Right renal pelvis (tissue), 4 donors: ENCODE measurements at regions not wholly inside any gene's neighbourhood (a gene's known extent, or its start where the extent isn't known, plus 50 kb on each side); places are given as distances from the start of the nearest gene placed in this dataset.

ENCODE experiments used
- DNase-seq, 4 donors: peaks; one replicate each; pipeline ENCODE4 v3.0.0-alpha.2; 2013; ENCODE audit warnings: low read depth in 4 of 4, low spot score in 3 of 4, missing footprints in 1 of 4

DNA sequence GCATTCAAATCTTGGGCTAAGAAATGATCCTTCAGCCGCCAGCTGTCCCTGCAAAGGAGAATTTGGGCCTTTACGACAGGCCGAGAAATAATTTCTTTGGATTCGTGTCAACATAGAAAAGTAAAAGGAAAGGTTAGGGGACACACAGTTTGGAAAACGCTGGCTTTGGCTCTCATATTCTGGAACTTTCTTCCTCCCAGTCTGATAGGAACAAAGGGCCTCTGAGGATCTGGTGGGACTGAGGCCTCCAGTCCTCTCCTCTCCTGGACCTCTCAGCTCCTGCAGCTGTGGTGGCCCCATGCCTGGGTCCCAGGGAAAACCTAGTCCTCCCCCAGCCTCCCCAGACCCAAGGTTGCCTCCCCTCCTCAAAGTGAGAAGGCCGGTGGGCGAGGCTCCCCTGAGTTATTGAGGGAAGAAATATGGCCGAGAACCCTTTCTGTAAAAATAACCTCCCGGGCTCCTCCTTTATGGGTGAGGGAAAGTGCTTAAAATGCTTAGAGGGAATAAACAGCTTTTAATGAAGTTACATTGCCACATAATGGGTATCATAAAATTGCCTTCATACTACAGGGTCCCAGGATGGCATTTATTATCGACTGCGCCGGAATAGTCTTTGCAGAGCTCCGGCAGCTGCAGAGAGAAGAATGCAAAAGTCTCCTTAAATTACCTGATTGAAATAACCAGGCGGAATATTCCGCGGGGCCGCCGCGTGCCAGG is 188.3 kb downstream of the PHETA1 start:
- no peak for DNase-seq

DNA sequence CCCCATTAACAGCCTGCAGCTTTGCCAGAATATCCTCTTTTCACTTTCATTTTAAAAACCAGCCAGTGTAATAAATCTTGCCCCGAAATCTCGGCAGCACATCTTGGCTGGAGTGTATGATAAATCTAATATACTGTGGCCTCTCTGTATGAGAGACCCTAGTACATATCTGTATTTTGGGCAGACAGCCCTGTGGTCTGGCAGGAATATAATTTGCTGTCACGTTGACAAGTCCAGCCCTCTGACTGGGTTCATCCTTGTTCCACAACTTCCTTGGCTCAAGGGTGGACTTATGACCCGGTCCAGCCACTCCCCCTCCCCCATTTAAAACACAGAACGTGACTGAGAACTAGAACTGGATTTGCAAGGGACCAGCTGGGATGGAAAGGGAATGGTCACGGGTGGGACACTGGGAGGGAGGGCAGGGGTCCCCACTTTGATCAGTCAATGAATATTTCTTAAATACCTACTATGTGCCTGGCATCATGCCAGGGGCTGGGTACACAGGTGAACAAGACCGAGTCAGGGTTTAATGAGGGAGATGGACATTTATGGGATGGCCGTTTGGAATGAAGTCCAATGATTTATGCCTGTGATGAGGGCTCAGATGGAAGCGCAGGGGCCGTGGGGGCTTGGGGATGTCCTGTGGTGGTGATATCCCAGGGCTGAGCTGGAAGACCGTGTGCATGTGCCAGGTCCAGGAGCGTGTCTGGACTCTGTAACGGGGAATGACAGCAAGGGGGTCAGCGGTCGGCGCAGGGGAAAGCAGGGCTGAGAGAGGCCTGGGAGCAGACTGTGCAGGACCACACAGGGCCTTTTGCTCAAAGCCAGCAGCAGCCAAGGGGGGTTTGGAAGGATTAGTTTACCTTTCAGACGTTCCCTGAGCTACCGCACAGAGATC is 190.5 kb downstream of the PHETA1 start:
- peak in 3 of 4 donors; percentile 45 to 66 (median 61) for DNase-seq

DNA sequence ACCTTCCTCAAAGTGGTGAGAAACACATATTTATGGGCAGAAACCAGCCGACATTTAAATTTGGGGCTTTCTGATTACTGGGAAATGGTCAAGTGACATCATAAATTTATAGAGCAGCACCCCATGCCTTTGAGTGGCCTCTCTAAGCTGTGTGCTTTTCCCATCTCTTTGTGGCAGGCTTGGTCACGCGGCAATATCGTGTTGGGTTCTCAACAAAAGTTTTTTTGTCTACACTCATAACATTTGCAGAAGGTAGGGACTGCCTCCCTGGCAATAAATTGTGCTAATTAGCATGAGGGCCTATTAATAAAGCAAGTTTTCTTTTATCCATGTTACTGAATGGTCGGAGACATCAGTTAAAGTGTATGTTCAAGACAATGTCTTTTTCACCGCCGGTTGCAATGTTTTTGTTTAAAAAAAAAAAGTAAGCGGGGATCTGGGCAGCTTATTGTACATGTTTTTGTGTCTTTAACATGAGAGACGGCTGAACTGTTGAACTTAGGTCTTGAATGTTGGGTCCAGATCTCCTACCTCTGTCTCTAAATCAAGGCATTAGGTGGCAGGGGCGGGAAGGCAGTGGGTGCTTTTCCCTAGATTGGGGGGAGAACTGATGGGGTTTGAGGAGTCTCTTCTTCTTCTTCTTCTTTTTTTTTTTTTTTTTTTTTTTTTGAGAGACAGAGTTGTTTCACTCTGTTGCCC is 193.3 kb downstream of the PHETA1 start:
- DNase-seq, result no peak

DNA sequence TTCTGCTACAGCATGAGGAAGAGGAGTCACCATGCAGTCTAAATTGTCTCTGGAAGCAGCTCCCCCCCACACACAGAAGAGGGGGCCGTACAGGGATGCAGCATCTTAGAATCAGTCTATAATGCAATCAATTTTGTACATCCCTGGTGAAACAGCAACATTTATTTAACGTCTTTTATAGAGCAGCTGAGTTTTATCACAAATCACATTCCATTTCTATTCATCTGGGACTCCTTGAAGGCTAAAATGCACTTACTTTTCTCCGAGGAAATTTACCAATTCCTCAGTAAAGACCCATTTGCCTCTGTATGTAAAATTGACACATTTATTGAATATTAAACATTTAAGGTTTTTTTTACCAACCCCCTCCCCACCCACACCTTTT is 193.9 kb downstream of the PHETA1 start:
- no peak for DNase-seq

DNA sequence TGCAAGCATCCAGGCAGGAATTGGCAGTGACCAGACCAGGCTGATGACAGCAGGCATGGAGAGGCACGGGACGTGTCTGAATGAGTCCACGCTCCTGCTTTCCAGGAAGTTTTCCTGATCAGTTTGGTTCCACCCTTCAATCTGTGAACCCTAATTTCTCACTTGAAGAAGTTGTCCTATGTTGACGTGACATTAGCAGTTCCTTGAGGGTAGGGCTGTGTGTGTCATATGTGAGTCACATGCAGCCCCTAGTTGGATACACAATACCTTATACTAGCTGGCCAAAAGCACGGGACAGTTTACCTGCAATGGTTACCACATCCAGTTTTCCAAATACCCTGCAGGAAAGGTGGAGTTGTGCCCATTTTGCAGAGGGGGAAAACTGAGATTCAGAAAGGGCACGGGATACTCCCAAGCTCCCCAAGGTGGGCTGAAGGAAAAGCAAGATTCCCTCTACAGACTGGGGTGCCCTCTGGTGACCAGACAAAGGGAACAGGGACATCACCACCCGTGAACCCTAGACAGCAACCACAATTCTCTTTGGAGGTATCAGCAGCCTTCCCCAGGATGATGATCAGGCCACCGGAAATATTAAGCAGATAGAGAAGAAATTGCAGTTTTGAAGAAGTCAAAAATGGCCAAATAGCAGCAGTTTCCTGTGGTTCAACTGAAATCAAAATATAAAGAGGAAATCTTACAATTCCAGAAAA is 194.5 kb downstream of the PHETA1 start:
- no peak for DNase-seq

DNA sequence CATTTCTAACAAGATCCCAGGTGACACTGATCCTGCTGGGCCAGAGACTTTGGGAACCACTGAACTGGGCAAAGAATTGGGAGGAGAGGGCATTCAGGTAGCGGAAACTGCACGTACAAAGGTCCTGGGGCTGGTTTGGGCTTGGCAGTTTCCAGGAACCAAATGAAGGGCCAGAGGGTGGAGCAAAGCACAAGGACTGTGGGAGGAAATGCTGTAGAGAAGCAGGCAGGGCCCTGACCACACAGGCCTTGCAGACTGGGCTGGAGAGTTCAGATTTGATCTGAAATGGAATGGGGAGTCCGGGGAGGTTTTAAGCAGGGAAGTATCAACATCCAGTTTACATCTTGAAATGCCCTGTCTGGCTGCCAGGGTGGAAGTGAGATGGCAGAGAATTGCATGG is 195.1 kb downstream of the PHETA1 start:
- no peak for DNase-seq

DNA sequence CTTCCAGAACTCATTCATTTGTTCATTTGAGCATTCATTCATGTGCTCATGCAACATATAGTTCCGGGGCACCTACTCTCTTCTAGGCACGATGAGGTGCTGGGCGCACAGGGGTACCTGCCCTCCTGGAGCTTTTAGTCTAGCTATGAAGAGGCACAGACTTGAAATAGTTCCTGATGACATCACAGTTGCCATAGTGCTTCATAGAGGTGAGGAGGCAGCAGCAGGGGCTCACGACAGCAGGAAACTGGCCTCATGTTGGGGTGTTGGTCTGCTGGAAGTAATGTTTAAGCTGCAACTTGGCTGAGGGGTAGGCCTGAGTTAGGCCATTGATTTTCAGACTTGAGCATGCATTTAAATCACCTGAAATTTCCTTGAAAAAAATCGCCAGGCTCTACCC is 195.5 kb downstream of the PHETA1 start:
- no peak for DNase-seq

DNA sequence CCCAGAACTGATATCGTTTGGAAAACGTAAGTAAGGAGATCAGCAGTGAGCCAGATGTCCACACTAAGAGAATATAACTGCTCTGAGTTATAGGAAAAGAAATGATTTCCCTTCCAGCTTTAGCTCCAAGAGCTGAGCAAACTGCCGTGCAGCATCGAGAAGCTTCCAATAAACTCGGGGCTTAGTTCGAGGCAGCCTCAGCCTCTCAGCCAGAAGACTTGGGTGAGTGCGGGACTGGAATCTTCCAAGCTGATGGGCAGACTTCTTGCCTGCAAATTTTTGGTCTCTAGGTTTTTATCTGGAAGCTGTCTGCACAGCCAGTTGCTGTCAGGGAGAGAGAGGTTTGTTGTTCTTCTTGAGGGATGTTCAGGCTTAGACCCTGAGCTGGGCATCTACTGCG is 196.1 kb downstream of the PHETA1 start:
- no peak for DNase-seq

DNA sequence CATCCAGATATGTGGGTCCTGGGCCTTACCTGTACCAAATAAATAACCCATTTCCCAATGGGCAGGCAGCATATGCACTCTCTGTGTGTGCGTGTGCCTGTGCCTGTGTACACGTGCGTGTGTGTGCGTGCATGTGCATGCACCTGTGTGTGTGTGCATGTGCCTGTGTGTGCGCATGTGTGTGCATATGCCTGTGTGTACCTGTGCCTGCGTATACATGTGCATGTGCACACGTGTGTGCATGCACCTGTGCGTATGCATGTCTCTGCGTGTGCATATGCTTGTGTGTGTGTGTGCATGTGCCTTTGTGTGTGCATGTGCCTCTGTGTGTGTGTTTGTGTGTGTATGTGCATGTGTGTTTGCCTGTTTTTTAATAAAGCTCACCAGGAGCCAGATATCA is 197.1 kb downstream of the PHETA1 start:
- no peak for DNase-seq

DNA sequence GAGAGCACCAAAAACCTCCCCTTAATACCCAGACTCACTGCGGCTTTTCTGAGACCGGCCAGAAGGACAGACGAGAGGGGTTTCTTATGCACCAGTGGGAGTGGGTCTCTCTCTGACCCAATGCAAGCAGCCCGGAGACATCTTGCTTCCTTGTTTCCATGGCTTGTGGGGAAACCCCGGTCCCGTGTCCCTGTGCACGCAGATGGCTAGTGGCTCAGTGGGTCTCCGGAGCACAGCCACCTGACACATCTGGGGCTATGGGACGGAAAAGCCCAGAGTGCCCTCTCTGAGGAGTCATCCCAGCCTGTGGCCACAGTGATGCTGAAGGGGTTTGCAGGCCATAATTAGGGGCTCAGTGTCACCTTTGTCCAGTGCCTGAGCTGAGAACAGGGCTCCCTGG is 197.6 kb downstream of the PHETA1 start:
- DNase-seq, result no peak

DNA sequence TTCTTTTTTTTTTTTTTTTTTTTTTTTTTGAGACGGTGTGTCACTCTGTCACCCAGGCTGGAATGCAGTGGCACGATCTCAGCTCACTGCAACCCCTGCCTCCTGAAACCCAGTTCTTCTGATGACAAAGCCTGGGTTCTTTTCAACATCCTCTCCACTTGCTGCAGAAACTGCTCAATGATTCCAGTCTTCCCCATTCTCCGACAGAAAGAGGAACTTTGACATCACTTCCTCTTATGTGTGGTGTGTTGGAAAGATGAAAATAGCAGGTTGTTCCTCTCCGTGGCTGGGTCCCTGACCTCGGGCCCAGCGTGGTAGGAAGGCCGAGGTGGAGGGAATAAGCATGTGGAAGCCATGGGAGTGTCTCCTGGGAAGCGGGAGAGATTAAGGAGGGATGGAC is 198.4 kb downstream of the PHETA1 start:
- DNase-seq, result no peak

DNA sequence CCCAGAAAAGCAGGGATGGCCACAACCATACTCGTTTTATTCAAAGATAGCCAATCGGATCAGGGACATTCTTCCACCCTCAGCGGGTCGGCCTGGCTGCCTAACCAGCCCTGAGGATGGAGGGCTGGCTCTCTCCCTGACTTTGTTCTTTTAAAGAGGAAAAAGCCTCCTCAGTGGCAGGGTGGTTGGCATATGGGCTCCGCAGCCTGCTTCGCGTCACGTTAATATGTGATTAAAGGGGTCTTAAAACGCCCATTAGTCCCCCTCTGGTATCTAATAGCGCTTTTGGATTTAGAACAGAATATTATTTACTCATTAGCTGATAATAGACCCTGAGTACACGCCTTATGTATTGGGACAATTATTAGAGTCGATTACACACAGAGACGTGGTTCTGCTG is 199.4 kb downstream of the PHETA1 start:
- DNase-seq, result no peak

DNA sequence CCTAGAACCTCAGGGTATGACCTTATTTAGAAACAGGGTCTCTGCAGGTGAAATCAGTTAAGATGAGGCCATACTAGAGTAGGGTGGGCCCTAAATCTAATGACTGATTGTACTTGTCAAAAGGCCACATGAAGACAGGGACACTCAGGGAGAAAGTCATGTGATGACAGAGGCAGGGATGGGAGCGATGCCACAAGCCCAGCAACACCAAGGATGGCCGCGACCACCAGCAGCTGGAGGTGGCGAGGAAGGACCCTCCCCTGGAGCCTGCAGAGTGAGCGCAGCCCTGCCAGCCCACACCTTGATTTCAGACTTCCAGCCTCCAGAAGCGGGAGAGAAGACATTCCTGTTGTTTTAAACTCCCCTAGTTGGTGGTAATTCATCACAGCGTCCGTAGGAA is 199.9 kb downstream of the PHETA1 start:
- no peak for DNase-seq

DNA sequence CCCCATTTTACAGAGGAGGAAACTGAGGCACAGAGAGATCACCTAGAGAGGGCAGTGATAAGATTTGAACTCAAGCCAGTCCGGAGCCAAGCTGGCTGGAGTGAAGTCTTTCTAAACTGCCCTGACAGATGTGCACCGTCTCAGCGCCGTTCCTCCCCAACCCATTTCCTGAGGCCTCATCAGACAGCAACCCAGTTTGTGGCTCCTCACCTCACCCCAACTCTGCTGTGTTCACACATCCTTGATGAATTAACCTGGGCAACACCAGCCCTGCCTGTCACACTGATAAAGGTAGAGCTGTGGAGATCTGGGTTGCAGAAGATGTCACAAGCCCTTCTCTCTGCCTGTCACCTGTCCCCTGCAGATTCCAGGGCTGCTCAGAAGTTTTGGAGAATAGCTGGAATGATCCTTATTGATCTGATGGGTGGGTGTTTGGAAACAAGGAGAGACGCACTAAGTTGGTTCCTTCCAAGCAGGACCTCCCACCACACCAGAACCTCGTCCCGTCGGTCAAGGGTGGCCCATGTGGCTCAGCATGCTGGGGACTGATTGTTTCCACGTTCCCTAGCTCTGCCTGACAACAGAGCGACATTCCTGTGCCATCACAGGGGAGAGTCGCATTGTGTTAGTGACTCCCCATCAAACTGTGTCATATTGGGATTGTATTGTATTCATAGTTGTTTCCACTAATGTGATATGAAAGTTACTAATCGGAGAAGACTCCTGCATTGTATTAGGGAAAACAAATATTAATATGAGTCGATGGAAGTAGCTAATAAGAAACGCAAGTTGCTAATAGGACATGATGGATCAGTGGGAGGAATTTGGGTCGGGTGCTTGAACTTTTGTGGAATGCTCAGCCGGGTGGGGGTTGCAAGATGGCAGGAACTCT is 200.6 kb downstream of the PHETA1 start:
- no peak for DNase-seq

DNA sequence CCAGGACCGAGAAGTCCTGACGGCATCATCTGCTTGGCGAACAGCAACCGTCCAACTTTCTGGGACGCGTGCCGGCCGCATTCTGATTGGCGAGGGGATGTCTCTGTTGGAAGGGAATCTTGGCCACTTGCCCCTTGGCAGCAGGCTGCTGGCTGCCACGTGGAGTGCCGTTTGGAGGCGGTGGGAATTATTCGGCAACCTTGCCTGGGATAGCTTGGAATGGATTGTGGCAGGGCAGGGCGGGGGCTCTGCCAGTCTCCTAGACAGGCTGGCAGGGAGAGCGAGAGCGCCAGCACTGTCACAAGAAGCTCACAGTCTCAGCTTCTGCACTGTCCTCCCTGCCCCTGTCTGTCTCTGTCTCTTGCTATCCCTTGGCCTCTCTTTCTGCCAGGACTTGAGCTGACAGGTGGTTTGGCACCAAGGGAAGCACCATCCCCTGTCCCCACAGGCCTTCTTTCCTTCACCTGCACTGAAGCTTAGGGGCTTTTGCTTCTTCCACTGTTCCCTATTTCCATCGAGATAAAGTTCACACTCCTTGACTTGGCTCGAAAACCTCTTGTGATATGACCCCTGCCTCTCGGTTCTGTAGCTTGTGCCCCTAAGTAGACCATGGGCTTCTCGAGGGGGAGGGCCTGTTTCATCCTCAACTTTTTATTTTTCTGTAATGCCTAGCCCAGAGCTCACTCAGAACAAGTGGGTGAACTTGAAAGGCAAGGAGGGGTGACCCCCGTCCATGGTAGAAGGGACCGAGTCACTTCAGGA is 201.9 kb downstream of the PHETA1 start:
- no peak for DNase-seq

DNA sequence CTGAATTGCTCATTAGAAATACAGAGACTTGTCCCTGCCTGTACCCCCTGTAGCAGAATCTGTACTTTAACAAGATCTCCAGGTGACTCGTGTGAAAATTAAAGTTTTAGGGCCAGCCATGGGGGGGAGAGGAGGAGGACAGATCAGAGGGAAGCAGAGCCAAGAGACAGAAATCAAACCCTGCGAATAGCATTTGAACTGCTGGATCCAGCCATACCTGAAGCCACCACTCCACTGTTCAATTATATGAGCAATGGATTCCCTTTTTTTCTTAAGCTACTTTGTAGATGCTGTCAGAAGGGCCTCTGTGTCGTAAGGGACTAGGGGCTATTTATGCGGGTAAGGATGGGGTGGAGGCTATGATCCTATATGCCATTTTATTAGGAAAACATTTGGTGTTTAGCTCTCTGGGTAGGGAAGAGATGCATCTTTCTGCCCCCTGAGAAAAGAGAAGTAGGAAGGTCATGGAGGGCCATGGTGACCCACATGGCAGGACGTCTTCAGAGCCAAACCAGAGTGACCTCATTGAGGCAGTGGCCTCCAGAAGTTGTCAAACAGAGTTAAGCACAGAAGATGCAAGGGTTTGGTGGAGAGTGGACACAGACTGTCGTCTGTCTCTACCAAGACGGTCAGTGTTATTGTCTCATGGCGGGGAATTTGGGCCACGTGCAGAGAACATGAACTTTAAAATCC is 203.9 kb downstream of the PHETA1 start:
- no peak for DNase-seq

DNA sequence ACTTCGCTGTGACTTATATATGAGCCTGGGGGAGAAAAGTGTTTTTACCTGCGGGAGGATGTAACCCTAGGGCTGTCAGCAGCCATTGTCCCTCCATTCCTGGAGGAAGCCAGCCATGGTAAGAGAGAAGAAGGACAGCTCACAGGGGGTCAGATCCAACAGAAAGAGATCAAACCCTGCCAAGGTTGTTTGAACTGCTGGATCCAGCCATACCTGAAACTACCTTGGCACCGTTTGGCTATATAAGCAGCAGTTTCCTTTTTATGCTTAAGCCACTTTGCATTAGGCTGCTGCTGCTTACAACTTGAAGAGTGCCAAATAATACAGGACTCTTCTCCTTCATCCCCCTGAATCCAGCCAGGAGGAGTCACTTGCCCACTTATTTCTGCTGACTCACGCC is 205.5 kb downstream of the PHETA1 start:
- no peak for DNase-seq

DNA sequence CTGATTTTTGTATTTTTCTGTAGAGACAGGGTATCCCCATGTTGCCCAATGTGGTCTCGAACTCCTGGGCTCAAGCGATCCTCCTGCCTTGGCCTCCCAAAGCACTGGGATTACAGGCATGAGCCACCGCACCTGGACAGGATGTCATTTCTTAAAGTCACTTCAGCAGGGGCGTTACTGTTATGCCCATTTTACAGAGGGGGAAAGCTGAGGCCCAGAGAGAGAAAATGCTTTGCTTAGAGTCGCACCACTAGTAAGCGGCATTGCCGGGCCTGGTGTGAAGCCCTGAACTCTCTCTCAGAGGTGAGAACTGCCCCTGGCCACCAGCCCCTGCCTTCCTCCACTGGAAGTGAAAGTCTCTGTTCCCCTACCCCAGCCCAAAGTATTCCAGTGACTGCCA is 207.0 kb downstream of the PHETA1 start:
- no peak for DNase-seq
